ENCODE measurements at regions not wholly inside any gene's neighbourhood (a gene's known extent, or its start where the extent isn't known, plus 50 kb on each side); places are given as distances from the start of the nearest gene placed in this dataset.

GRCh38 chr4:44984083-44984482 lies 257.7 kb upstream of the GNPDA2 start:
- no peak for TF ChIP-seq CTCF (IDR thresholded peaks at IDR 0.05)
- TF ChIP-seq POLR2A (IDR thresholded peaks at IDR 0.05) = no peak

All from Peyer's patch (tissue), 4 donors.